Endothelial cell of umbilical vein (primary cell): ENCODE measurements at regions not wholly inside any gene's neighbourhood (a gene's known extent, or its start where the extent isn't known, plus 50 kb on each side); places are given as distances from the start of the nearest gene placed in this dataset.

ENCODE experiments used
- EZH2 ChIP-seq: IDR thresholded peaks from 2 replicates; pipeline ENCODE4 v1.6.1; 2012; ENCODE audit warnings: borderline replicate concordance, low read depth, mild to moderate bottlenecking, moderate library complexity, low read length, inconsistent platforms; ENCODE audit not compliant: severe bottlenecking
- GATA2 ChIP-seq: IDR thresholded peaks from 2 replicates; pipeline ENCODE4 v1.7.0; 2011; ENCODE audit warnings: low read depth, mild to moderate bottlenecking, moderate library complexity, mixed read lengths, low read length; ENCODE audit not compliant: insufficient read length, insufficient read depth
- JUN ChIP-seq: IDR thresholded peaks from 2 replicates; pipeline ENCODE4 v1.6.1; 2011; ENCODE audit warnings: borderline replicate concordance, low read depth; ENCODE audit not compliant: insufficient read length, insufficient read depth
- POLR2A ChIP-seq: IDR thresholded peaks from 2 replicates; pipeline ENCODE4 v1.6.1; 2012; ENCODE audit warnings: low read depth, mild to moderate bottlenecking, control low read depth, low read length
- POLR2AphosphoS5 ChIP-seq: IDR thresholded peaks from 2 replicates; pipeline ENCODE4 v1.6.1; 2012; ENCODE audit warnings: low read depth, mild to moderate bottlenecking, control low read depth, low read length, moderate library complexity; ENCODE audit not compliant: insufficient read depth
- TF ChIP-seq, protein P1 (sequence below): IDR thresholded peaks from 2 replicates; pipeline ENCODE4 v1.6.1; 2011; ENCODE audit not compliant: insufficient read depth, insufficient read length
- TF ChIP-seq, protein P2 (sequence below), 2 donors: IDR thresholded peaks; 1 replicate in 1 of 2; 2 replicates in 1 of 2; pipeline ENCODE4 v1.5.1; 2011; ENCODE audit warnings: low read length in 2 of 2, mild to moderate bottlenecking in 2 of 2, moderate library complexity in 2 of 2, control low read depth in 1 of 2, inconsistent platforms in 1 of 2, low read depth in 1 of 2; ENCODE audit not compliant: insufficient read depth in 1 of 2; ENCODE audit errors: extremely low read depth in 1 of 2

DNA sequence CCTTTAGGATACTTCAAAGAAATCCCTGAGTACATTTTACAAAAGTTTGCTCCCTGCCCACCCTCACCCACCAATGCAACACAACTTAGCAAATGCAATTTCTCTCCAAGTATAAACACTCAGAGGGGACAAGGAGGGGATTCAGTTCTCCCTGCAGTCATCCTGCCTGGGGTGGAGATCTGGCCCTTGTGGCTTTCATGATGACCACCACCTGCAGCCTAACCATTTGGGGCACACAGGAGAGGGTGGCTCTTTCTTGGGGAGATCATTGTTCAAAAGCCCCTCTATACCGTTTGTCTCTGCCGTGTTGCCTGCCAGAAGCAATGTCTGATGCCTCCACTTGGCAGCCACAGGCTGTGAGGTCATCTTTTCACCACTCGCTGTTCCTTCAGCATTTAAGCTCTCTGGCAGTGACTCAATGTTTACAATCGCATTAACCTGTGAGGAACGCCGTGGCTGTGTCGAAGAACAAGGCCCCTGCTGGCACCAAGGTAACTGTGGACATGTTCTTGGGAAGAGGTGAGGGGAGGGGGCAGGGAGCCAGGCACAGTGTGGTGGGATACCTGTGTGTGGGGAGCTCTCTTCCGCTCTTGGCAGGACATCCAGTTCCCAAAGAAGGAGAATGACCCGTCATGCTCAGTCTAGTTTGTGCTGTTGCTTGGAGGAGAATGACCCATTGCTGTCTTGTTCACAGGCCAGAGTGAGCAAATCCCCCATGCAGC lies 103.9 kb upstream of the DUSP10 start:
- TF ChIP-seq POLR2A (no peak), POLR2AphosphoS5 (no peak), EZH2 (no peak), GATA2 (no peak), JUN (no peak)
- TF ChIP-seq, protein P1, sequence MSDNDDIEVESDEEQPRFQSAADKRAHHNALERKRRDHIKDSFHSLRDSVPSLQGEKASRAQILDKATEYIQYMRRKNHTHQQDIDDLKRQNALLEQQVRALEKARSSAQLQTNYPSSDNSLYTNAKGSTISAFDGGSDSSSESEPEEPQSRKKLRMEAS: no peak
- TF ChIP-seq, protein P2, sequence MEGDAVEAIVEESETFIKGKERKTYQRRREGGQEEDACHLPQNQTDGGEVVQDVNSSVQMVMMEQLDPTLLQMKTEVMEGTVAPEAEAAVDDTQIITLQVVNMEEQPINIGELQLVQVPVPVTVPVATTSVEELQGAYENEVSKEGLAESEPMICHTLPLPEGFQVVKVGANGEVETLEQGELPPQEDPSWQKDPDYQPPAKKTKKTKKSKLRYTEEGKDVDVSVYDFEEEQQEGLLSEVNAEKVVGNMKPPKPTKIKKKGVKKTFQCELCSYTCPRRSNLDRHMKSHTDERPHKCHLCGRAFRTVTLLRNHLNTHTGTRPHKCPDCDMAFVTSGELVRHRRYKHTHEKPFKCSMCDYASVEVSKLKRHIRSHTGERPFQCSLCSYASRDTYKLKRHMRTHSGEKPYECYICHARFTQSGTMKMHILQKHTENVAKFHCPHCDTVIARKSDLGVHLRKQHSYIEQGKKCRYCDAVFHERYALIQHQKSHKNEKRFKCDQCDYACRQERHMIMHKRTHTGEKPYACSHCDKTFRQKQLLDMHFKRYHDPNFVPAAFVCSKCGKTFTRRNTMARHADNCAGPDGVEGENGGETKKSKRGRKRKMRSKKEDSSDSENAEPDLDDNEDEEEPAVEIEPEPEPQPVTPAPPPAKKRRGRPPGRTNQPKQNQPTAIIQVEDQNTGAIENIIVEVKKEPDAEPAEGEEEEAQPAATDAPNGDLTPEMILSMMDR (IDR thresholded peaks at IDR 0.05; ENCODE audit: extremely low read depth in 1 of 2, insufficient read depth in 1 of 2, low read depth in 1 of 2, low read length in 2 of 2): no peak
